ENCODE measurements at regions not wholly inside any gene's neighbourhood (a gene's known extent, or its start where the extent isn't known, plus 50 kb on each side); places are given as distances from the start of the nearest gene placed in this dataset.
"Not testable (repeated sequence)": the region's sequence is repeated elsewhere in the genome, so short reads cannot be mapped to it uniquely, and the experiment has no call there.

DNA sequence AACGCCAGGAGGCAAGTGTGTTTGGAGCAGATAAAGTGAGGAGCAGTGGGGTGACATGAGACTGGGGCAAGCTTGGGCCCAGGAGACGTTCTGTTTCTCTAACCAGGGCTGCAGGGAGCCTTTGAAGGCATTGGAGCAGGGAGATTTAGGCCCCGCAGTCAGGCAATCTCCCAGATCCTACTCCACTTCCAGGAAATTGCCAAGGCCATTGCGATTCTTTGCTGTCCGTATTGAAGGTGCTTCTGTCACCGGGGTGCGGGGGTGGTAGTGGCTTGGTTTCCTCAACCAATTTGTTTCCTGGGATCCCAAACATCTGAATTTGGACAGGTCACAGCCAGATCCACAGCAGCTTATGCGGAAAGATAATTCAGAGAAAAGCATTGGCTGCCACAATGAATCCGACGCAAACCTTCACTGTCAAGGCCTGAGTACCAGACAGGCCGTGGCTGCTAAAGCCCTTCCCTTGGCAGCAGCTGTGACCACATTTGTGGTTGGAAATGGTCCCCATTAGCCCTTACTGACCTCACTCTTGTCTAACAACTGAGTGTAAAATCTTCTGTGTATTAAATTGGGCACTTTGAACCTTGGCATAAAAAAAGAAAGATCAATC is 385.6 kb downstream of the PTPRU start:
- DNase-seq = no peak

DNA sequence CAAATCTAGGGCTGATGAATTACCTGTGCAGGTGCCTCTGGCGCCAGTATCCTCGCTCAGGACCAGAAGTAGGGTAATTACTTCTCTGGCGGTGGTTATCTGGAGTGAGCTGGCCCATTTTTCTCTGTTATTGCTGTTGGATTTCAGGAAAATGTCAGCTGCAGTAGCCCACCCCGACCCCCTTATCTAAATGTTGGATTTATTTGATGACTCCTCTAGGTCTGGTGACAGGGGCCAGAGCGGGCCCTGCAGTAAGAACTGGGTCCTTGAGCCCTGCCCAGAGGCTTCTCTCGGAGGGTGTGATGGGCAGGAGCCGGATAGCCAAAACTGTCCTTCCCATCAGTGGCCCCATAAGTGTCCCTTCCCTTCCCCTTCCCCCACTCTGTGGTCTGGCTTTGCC is 384.3 kb downstream of the PTPRU start:
- DNase-seq = no peak

DNA sequence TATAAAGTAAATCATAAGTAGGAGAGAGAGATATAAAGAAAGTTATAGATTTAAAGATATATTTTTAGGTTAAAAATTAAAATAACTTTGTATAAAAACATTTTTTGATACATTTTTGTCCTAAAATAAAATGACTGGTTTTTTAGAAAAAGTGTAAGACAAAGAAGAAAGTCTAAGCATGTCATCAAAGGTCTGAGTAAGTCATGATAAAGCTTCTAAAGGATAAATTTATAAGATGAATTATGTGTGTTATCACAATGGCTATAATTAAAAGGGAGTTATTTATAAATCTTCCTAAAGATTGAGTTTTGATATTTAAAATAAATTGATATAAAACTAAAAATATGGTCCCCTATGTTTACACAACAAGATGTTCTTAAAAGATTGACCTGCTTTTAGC is 370.9 kb downstream of the PTPRU start:
- DNase-seq = no peak

DNA sequence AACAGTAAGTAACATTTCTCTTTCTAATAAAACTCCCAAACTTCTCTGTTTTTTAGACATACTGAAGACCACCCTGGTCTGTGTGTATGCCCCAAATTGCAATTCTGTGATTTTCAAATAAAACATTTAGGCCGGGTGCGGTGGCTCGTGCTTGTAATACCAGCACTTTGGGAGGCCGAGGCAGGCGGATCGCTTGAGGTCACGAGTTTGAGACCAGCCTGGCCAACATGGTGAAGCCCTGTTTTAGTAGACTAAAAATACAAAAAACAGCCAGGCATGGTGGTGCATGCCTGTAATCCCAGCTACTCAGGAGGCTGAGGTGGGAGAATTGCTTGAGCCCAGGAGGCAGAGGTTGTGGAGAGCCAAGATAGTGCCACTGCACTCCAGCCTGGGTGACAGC is 368.5 kb downstream of the PTPRU start:
- DNase-seq = not testable (repeated sequence)

DNA sequence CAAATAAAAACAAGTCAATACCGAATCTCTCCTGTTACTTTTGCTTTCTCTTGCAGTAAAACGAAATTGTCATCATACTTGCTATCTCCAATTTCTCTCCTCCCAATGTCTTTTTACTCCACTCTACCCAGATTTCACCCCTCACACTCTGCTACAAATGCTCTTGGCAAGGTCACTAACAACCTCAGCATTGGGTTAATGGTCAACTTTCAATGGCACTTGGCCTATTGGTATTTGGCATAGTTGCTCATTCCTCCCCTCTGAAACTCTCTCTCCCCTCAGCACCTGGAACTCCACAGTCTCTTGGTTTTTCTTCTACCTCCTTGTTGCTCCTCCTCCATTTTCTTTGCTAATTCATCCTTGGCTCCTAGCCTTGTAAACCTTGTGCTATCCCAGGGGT is 367.3 kb downstream of the PTPRU start:
- DNase-seq = no peak

DNA sequence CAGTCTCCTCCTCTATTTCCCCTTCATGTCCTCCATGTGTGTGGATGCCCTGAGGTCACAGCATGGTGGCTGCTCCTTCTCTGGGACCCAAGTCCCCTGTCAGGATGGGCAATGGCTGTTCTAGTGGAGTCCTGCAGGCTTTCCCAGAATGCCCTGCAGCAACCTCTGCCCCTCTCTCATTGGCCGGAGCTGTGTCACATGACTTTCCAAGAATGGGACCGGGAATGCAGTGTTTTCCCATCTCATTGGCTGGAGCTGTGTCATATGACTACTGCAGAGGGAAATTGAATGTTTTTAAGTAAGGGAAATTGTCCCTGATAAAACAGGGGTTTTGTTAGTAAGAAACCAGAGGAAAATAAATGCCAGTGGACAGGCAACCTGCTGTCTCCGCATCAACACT is 365.9 kb downstream of the PTPRU start:
- no peak for DNase-seq

DNA sequence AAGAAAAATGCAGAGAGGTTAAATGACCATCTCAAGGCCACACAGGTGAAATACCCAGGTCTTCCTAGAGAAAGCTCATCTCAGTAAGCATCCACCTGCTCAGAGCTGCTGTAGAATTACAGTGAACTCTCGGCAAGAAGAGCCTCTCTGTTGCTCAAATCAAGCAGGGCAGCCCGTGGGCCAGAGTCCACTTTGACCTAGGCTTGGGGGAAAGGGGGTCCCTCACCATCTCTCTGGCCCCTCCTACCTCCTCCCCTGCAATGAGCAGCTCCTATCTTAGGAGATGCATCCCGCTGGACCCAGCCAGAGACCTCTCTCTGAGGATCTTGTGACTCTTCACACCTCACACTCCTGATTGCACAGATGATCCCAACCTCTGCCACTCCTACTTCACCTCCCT is 364.7 kb downstream of the PTPRU start:
- no peak for DNase-seq

DNA sequence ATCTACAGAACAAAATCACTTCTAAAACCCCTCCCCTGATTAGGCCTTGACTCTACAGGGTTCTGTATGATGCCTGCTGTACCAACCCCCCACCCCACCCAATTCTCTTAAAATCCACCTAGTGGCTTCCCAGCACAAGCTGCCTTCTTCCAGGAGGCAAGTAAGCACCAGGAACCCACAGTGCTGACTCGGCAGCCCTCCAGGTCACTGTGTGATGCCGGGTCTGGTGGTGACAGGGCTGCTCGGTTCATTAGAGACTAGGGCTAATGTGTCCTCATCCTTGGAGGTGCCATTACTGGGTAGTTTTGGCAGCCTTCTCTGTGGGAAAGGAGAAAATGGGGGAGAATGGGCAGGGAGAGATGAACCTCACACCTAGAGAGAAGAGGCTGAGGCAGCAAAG is 363.5 kb downstream of the PTPRU start:
- no peak for DNase-seq

DNA sequence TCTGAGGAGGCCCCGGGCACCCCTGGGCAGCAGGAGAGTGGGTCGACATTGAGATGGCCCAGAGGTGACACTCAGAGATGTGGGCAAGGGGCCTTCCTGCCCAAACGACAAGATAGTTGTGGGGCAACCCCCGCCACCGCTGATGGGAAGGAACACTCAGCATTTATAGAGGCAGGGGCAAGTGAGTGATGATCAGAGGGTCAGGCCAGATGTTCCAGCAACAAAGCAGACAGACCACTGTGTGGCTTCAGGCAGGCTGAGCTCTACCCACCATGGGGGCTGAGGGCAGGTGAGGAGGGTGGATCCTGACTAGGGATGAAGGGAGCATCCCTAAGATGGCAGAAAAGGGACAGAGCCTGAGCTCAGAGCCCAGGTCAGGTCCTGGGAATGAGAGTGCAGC is 362.7 kb downstream of the PTPRU start:
- DNase-seq = no peak

DNA sequence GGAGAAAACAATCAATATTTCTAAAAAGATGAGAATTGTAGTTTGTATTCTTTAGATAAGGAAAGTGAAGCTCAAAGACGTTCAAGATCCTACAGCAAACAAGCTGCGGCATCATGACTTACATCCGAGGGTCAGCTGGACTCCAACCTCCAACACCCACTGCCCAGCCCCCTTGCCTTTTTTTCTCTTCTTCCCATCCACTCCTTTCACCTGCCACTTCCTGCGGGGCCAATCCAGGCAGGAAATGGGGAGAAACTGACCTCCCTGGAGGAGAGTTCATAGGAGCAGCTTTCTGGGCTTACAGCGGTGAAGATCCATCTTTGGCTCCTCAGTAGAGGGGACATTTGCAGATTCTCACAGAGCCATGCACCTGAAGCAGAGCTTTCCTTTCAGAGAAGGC is 361.5 kb downstream of the PTPRU start:
- no peak for DNase-seq

DNA sequence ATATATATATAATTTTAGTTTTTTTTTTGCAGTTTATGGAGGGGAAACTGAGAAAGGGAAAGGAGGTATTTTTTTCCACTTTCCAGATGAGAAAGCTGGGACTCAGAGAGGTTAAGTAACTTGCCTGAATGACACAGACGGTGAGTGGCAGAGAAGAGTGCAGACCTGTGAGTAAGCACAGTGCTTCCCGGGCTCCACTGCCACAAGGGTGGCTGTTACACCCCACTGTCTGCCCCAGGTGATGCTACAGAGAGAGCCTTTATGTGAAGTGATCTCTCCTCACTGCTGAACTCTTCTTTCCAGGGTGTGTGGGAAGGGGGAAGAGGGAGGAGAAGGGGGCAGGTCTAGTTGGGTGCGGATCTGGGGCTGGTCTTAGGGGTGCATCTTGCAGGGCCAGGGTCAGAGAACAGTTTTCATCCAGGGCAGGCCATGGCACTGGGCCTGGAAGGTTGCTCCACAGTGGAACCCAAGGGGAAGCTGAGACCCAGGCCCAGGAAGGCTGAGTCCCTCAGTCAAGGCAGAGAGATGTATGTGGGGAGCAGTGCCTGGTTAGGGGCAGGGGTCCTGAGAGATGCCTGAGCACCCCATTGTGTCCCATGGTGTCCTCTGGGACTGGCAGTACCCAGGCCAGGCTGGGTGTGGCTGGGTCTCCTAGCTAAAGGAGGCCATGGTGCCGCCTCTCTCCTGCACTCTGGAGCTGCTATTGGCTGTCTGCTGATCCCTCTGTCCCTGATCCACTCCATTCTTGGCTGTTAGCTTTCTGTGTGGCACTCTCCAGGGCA is 357.5 kb downstream of the PTPRU start:
- DNase-seq = no peak

DNA sequence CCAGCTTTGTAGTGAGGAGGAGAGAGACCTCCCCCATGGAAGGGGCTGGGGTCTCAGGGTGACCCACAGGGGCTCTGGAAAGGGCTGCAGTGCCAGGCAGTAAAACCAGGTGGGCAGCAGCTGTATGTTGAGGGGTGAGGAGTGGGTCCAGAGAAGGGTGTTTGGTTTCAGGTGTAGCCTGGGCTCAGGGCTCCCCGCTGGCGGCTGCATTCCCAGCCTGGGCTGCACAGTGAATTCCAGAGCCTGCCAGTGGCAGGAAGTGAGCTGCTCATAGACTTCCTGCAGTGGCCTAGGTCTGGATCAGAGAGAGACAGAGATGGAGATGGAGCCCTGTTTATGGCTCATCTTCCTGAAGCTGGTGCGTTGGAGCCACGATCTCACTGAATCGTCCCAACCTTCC is 356.4 kb downstream of the PTPRU start:
- no peak for DNase-seq

DNA sequence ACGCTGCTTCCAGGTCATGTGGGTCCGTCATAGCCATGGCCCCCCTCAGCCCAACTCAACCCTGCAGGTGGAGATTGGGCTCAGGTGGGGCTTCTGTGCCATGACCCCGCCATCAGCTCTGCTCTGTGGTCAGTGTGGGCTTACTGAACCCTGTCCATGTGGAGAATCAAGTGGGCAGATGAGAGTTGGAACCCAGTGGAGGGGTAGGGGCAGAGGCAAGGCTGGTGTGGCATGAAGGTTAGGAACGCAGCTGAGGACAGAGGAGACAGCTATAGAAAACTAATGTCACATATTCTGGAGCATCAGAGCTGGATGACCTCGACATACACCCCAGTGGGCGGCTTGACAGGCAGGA is 355.9 kb downstream of the PTPRU start:
- DNase-seq = no peak

DNA sequence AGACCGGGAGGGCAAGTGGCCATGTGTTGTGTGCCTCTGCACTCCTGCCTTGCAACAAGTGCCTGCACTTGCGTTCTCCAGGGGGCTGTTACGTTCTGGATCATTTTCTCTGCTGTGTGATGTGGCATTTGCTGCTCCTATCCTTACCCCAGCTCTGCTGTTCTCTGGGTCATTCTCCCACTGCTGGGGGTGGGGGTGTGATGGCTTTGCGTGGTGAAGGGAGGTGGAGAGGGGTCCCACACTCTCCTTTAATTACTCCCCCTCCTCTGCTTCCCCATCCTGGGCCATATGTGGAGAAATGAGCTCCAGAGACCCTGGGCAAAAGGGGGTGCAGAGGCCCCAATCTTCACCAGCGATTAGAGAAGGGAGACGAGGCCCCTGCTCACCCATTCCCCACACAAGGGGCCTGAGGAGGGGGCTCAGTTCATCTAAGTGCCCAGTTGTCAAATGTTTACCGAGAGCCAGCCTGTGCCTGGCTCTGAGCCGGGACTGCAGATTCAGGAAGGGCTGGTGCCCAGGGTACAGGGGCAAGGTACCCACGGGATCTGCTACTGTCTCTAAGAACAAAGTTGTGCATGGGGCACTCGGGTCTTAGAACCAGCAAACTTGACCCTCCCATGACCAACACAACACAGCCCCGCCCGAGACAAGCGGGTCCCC is 355.4 kb downstream of the PTPRU start:
- DNase-seq = no peak

DNA sequence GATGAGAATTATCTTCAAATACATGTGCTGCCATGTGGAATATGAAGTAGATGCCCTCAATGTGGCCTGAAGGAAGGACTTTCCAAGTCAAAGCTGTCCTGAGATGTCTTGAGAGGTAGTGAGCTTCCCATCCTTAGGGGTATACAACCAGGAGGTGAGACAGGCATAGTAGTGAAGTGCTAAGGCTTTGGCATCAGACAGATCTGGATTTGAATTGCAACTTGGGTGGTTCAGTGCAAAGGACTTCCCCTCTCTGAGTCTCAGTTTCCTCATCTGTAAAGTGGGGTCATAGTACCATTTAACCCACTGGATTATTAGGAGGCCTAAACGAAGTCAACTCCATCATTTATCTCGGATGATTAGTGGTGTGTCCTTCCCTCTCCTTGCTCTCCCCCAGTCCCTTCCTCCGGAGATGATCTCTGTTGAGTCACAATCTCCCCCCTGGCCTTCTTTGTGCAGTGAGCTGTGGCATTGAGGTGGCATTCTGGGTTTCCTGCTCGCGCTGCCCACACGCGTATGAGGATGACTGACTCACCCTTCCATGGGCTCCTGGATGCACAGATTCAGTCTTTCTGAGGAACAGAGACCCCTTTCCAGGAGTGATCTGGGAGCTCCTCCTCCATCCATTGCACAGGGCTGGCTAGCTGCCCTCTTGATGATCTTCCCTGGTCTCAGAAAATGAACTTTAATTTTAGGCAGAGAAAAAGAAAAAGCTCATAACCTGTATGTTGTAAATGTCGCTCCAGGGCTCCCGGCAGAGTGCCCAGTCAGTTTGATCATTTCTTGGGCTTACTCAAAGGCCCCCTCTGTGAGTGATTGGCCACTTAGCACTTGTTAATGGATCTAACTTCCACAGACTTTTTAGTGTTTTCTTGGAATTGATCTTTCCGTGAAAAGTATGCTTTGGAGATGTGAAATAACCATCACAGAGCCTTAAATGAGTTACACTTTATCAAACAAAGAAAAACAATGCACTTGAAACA is 354.6 kb downstream of the PTPRU start:
- DNase-seq = no peak

DNA sequence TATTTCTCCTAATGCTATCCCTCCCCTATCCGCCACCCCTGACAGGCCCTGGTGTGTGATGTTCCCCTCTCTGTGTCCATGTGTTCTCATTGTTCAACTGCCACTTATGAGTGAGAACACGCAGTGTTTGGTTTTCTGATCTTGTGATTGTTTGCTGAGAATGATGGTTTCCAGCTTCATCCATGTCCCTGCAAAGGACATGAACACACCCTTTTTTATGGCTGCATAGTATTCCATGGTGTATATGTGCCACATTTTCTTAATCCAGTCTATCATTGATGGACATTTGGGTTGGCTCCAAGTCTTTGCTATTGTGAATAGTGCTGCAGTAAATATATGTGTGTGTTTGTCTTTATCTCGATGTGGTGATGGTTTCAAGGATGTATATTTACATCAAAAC is 353.4 kb downstream of the PTPRU start:
- DNase-seq = not testable (repeated sequence)

DNA sequence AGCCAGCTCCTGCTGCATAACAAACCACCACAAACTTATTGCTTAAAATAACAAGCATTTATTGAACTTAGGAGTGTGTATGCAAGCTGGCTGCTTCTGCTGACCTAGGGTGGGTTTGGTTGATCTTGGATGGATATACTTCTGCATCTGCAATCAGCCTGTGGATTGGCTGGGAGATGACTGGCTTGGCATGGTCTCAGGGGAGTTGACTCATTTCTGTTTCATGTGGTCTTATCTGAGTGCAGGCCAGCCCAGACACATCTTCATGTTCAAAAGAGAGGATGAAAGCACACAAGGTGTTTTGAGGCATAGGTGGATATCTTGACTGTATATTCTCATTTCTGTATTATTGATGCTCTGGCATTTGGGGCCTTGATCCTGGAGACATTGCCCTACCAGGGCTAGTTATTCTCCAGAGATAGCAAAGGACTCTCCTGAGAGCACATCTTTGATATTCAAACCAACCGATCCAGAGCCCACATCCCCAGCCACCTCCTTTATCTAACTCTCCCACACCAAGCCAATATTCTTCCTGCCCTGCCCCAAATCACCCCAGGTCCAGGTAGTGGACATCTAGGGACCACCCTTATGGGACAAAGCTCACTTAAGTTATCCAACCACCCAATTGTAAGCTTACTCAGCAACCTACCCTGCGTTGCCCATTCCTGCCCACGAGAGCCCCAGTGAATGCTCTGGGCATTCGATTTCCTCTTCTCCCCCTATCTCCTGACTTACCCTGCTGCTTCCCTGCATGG is 350.8 kb downstream of the PTPRU start:
- no peak for DNase-seq

DNA sequence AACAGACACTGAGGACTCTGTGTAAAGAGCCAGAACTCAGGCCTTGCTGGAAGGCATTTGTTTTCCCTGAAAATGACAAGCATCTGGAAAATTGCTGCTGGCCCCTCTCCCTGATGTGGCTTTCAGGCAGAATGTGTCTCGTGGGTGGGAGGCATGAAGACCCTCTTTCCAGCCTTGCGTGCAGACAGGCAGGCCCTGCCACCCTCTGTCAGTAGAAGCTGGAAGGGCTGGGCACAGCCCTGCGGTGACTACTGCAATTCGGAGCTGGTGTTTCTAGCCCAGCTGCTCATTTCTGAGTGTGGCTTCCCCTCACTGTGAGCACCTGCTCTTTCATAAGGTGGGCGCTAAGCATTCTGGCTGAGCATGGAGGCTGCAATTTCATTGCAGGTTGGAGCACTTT is 349.9 kb downstream of the PTPRU start:
- no peak for DNase-seq

DNA sequence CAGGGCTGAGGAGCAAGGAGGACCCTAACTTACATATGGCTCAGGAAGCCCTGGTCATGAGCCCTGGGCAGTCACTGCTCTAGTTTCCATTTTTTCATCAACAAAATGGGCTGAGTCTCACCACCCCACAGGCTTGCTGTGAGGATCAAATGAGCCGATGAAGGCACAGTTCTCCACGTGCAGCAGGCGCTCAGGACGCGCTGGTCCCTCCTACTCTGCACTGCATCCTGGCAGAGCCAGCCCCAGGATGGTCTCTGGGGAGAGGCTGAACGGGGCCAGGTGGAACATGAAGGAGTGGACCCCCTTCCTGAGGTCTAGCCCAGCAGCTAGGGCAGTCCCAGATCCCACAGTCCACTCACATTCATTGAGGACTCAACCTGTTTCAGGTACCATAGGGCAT is 349.3 kb downstream of the PTPRU start:
- DNase-seq = no peak

DNA sequence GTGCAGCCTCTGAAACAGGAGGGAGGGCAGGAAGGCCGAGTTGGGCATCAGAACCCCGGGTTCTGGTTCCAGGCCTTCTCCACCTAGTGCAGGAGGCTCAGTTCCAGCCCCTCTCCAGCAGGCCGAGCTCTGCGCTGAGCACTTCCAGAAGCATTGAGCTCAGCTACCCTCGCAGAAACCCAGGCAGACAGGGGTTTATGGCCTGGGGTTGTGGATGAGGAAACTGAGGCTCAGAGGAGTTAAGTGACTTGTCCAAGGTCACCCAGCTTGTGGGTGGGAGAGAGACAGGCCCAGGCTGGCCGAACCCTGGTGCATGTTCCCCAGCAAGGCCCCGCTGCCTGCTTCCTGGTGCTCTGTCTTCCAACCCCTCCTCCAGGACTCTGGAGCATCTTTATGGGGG is 348.9 kb downstream of the PTPRU start:
- no peak for DNase-seq

DNA sequence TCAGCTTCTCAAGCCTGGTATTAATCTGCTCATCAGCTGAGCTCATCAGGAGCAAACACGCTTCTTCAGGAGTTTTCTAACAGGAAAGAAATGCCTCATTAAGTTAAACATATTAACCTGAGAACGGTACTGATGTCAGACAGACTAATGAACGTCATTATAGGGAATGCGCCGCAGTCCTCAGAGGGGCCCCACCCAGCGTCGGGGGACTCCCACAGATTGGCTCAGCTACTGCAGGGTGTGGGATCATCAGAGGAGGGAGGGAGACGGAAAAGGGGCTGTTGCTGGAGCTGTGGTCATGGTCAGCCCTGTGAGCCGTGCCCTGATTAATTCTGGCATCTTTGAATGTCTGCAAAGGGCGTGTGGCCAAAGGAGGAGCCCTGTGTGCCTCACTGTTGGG is 348.5 kb downstream of the PTPRU start:
- no peak for DNase-seq

DNA sequence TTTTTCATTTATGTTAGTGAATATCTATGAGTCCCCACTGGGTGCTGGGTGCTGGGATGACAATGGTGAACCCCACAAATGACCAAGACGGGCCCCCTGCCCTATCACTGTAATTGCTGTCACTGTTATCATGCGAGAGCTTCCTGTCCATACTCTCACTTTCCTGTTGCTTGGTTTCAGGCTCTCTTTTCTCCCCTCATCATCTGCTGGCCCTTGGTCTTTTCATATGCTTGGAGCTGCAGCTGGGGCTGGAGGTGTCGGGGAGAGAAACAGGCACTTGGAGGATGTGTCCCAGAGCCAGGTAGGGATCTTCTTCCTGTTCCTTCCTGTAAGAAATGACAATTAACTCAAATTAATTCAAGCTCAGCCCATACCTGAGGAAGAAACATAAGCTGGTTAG is 348.0 kb downstream of the PTPRU start:
- DNase-seq = no peak

DNA sequence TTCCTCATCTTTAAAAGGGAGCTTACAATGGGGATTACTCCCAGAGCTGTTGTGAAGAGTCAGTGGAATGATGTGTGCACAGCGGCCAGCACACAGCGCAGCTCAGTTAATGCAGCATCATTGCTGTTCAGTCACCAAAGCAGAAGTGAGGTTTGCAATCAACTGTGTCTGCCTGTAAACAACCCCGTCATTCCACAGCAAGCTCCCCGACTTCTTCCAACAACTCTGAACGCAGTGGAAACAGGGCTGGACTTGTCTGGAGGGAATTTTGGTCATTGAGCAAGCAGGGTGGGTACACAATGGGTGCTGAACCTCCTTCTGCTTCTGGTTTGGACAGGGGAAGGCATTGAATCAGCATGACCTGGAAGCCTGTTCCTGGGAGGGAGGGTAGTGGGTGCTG is 347.4 kb downstream of the PTPRU start:
- no peak for DNase-seq
